Keratinocyte (primary cell): ENCODE measurements at regions not wholly inside any gene's neighbourhood (a gene's known extent, or its start where the extent isn't known, plus 50 kb on each side); places are given as distances from the start of the nearest gene placed in this dataset.

Experiments used
- DNase-seq: peaks from one replicate; pipeline ENCODE4 v3.0.0-alpha.2; 2011; ENCODE audit warnings: low read depth, missing footprints, low spot score
- FAIRE-seq: peaks from 2 replicates; lab custom pipeline; 2011; peaks lifted over from hg19 to GRCh38; lab: Jason Lieb, UNC
- H2AFZ ChIP-seq: 2 replicates; pipeline ENCODE4 v1.6.0; 2012; ENCODE audit warnings: low read length, control low read depth, inconsistent platforms; ENCODE audit not compliant: control insufficient read depth
- H3K27ac ChIP-seq: 2 replicates; pipeline ENCODE4 v1.5.1; 2011; ENCODE audit warnings: low read length; ENCODE audit not compliant: control insufficient read depth, insufficient read depth
- H3K27me3 ChIP-seq: 3 replicates; pipeline ENCODE4 v1.6.0; 2011; ENCODE audit warnings: low read length; ENCODE audit not compliant: control insufficient read depth, insufficient read depth; ENCODE audit errors: extremely low read depth
- H3K36me3 ChIP-seq, 2 experiments: 2 replicates in 1 of 2; 3 replicates in 1 of 2; pipeline ENCODE4 v1.5.1; 2011; ENCODE audit warnings: low read length in 2 of 2, mild to moderate bottlenecking in 1 of 2; ENCODE audit not compliant: control insufficient read depth in 2 of 2, insufficient read depth in 2 of 2; ENCODE audit errors: extremely low read depth in 1 of 2
- H3K4me1 ChIP-seq: 3 replicates; pipeline ENCODE4 v1.5.1; 2011; ENCODE audit warnings: low read length; ENCODE audit not compliant: control insufficient read depth, insufficient read depth; ENCODE audit errors: extremely low read depth
- H3K4me2 ChIP-seq: 3 replicates; pipeline ENCODE4 v1.6.0; 2011; ENCODE audit warnings: low read depth, low read length; ENCODE audit not compliant: control insufficient read depth, insufficient read depth; ENCODE audit errors: extremely low read depth
- H3K4me3 ChIP-seq, 3 experiments: fragments of 200-600 bp in 1 of 3; sonication (generic) in 1 of 3; 2 replicates in 2 of 3; 3 replicates in 1 of 3; pipeline ENCODE4 v1.5.1; 2011 to 2016; ENCODE audit warnings: low read length in 3 of 3, mild to moderate bottlenecking in 3 of 3, control low read depth in 2 of 3, inconsistent platforms in 1 of 3, low read depth in 1 of 3, mixed read lengths in 1 of 3, mixed run types in 1 of 3, moderate library complexity in 1 of 3; ENCODE audit not compliant: control insufficient read depth in 2 of 3, insufficient read depth in 2 of 3; ENCODE audit errors: extremely low read depth in 1 of 3
- H3K79me2 ChIP-seq: 2 replicates; pipeline ENCODE4 v1.6.0; 2012; ENCODE audit warnings: low read length; ENCODE audit not compliant: control insufficient read depth, insufficient read depth
- H3K9ac ChIP-seq: 3 replicates; pipeline ENCODE4 v1.6.0; 2011; ENCODE audit warnings: low read length; ENCODE audit not compliant: control insufficient read depth, insufficient read depth; ENCODE audit errors: extremely low read depth
- H3K9me1 ChIP-seq: 3 replicates; pipeline ENCODE4 v1.6.0; 2011; ENCODE audit warnings: low read length; ENCODE audit not compliant: control insufficient read depth, insufficient read depth; ENCODE audit errors: extremely low read depth
- H3K9me3 ChIP-seq: 2 replicates; pipeline ENCODE4 v1.5.1; 2012; ENCODE audit warnings: low read depth, low read length; ENCODE audit not compliant: control insufficient read depth
- H4K20me1 ChIP-seq: 3 replicates; pipeline ENCODE4 v1.6.0; 2011; ENCODE audit warnings: low read length; ENCODE audit not compliant: control insufficient read depth, insufficient read depth; ENCODE audit errors: extremely low read depth
- CTCF ChIP-seq, 3 experiments: IDR thresholded peaks in 1 of 3; conservative IDR thresholded peaks in 1 of 3; optimal IDR thresholded peaks in 1 of 3; 2 replicates in 2 of 3; 3 replicates in 1 of 3; pipeline versions ENCODE3 to v1.5.1; 2011; ENCODE audit warnings: low read length in 3 of 3, mild to moderate bottlenecking in 3 of 3, moderate library complexity in 2 of 3, control low read depth in 1 of 3, inconsistent platforms in 1 of 3; ENCODE audit not compliant: insufficient read depth in 2 of 3; ENCODE audit errors: extremely low read depth in 1 of 3
- EZH2 ChIP-seq: IDR thresholded peaks from one replicate; pipeline ENCODE4 v1.6.1; 2012; ENCODE audit warnings: inconsistent platforms, mild to moderate bottlenecking, low read length, moderate library complexity
- dilution Hi-C: fragments of 300-500 bp; cut with MboI; formaldehyde crosslinking; loops from one replicate; pipeline ENCODE4 v1.7.0; 2020; ENCODE audit warnings: low sequenced_read_pairs; ENCODE audit not compliant: extremely low pct_ligation_motif_present

- Histone ChIP-seq H4K20me1 (no peaks in the 10 kb centered on the region), H3K79me2 (no peaks in the 10 kb centered on the region), H3K4me3 (no peak overlapping the region), H2AFZ (no peak overlapping the region), H3K9me3 (no peaks in the 10 kb centered on the region), H3K27ac (no peak overlapping the region), H3K4me2 (no peak overlapping the region), H3K36me3 (no peaks in the 10 kb centered on the region), H3K4me1 (no peaks in the 10 kb centered on the region), H3K9me1 (no peaks in the 10 kb centered on the region), H3K9ac (no peak overlapping the region), H3K27me3 (no peaks in the 10 kb centered on the region)
- TF ChIP-seq CTCF (optimal IDR thresholded peaks at IDR 0.05 in 1 of 3, IDR thresholded peaks at IDR 0.05 in 1 of 3, conservative IDR thresholded peaks at IDR 0.05 in 1 of 3; ENCODE audit: extremely low read depth in 1 of 3, insufficient read depth in 2 of 3, low read length in 3 of 3) (no peak), EZH2 (no peak)
- DNase-seq, result no peak
- dilution Hi-C loops, result no loop called here
- FAIRE-seq, result no peak
These were observed 1108.2 kb downstream of the PCDH18 start for GRCh38 chr4:136424052-136424451.

- no peak overlapping the region for H3K9ac ChIP-seq
- H3K27ac ChIP-seq, result no peak overlapping the region
- FAIRE-seq, result no peak
- H3K9me1 ChIP-seq, result no peaks in the 10 kb centered on the region
- TF ChIP-seq EZH2 (no peak), CTCF (optimal IDR thresholded peaks at IDR 0.05 in 1 of 3, IDR thresholded peaks at IDR 0.05 in 1 of 3, conservative IDR thresholded peaks at IDR 0.05 in 1 of 3; ENCODE audit: extremely low read depth in 1 of 3, insufficient read depth in 2 of 3, low read length in 3 of 3) (no peak)
- no peak overlapping the region for H2AFZ ChIP-seq
- no peaks in the 10 kb centered on the region for H3K79me2 ChIP-seq
- no peaks in the 10 kb centered on the region for H3K4me1 ChIP-seq
- no peak overlapping the region for H3K4me2 ChIP-seq
- no peak for DNase-seq
- H3K27me3 ChIP-seq, result no peaks in the 10 kb centered on the region
- H3K36me3 ChIP-seq, result no peaks in the 10 kb centered on the region
- H3K4me3 ChIP-seq, result no peak overlapping the region
- dilution Hi-C loops, result no loop called here
- H4K20me1 ChIP-seq, result no peaks in the 10 kb centered on the region
- H3K9me3 ChIP-seq, result no peaks in the 10 kb centered on the region
These were observed 1117.3 kb downstream of the PCDH18 start for GRCh38 chr4:136414981-136415380.
